HEK293 (cell line): ENCODE measurements at regions not wholly inside any gene's neighbourhood (a gene's known extent, or its start where the extent isn't known, plus 50 kb on each side); places are given as distances from the start of the nearest gene placed in this dataset.

Experiments
- ZBTB8A ChIP-seq: fragments of 450-650 bp; formaldehyde crosslinking; IDR thresholded peaks from 2 replicates; pipeline ENCODE4 v1.5.1; 2016; ENCODE audit warnings: missing biosample characterization, missing genetic modification characterization
- ZFP3 ChIP-seq: fragments of 450-650 bp; formaldehyde crosslinking; IDR thresholded peaks from 2 replicates; pipeline ENCODE4 v1.5.1; 2016; ENCODE audit warnings: low read depth, missing biosample characterization, missing genetic modification characterization
- ZNF174 ChIP-seq: fragments of 450-650 bp; formaldehyde crosslinking; IDR thresholded peaks from 2 replicates; pipeline ENCODE4 v1.5.0; 2017; ENCODE audit warnings: missing biosample characterization, mild to moderate bottlenecking, missing genetic modification characterization
- ZNF239 ChIP-seq: fragments of 450-650 bp; formaldehyde crosslinking; IDR thresholded peaks from 2 replicates; pipeline ENCODE4 v1.5.1; 2016; ENCODE audit warnings: missing biosample characterization, missing genetic modification characterization
- ZNF24 ChIP-seq: fragments of 450-650 bp; formaldehyde crosslinking; IDR thresholded peaks from 2 replicates; pipeline ENCODE4 v1.5.1; 2016; ENCODE audit warnings: missing biosample characterization, missing genetic modification characterization
- ZNF311 ChIP-seq: fragments of 450-650 bp; formaldehyde crosslinking; IDR thresholded peaks from 2 replicates; pipeline ENCODE4 v1.5.1; 2017; ENCODE audit warnings: missing biosample characterization, missing genetic modification characterization, borderline replicate concordance
- ZNF510 ChIP-seq: fragments of 450-650 bp; formaldehyde crosslinking; IDR thresholded peaks from 2 replicates; pipeline ENCODE4 v1.5.1; 2018; ENCODE audit warnings: mild to moderate bottlenecking, missing genetic modification characterization, missing biosample characterization; ENCODE audit not compliant: insufficient replicate concordance
- ZNF600 ChIP-seq: fragments of 450-650 bp; formaldehyde crosslinking; IDR thresholded peaks from 2 replicates; pipeline ENCODE4 v1.5.1; 2016; ENCODE audit warnings: missing biosample characterization, missing genetic modification characterization
- TF ChIP-seq, protein P1 (sequence below): fragments of 450-650 bp; formaldehyde crosslinking; IDR thresholded peaks from 2 replicates; pipeline ENCODE4 v1.5.1; 2016; ENCODE audit warnings: missing biosample characterization, missing genetic modification characterization
- TF ChIP-seq, protein P2 (sequence below): fragments of 450-650 bp; IDR thresholded peaks from 2 replicates; pipeline ENCODE4 v1.5.1; 2018; ENCODE audit warnings: missing biosample characterization, mild to moderate bottlenecking, missing genetic modification characterization
- TF ChIP-seq, protein P3 (sequence below): fragments of 450-650 bp; formaldehyde crosslinking; IDR thresholded peaks from 2 replicates; pipeline ENCODE4 v1.5.1; 2017; ENCODE audit warnings: missing biosample characterization, missing genetic modification characterization
- TF ChIP-seq, protein P4 (sequence below): fragments of 450-650 bp; formaldehyde crosslinking; IDR thresholded peaks from 2 replicates; pipeline ENCODE4 v1.5.1; 2016; ENCODE audit warnings: missing biosample characterization, missing genetic modification characterization
- TF ChIP-seq, protein P5 (sequence below): fragments of 450-650 bp; formaldehyde crosslinking; IDR thresholded peaks from 2 replicates; pipeline ENCODE4 v1.5.1; 2016; ENCODE audit warnings: missing biosample characterization, missing genetic modification characterization, borderline replicate concordance

DNA sequence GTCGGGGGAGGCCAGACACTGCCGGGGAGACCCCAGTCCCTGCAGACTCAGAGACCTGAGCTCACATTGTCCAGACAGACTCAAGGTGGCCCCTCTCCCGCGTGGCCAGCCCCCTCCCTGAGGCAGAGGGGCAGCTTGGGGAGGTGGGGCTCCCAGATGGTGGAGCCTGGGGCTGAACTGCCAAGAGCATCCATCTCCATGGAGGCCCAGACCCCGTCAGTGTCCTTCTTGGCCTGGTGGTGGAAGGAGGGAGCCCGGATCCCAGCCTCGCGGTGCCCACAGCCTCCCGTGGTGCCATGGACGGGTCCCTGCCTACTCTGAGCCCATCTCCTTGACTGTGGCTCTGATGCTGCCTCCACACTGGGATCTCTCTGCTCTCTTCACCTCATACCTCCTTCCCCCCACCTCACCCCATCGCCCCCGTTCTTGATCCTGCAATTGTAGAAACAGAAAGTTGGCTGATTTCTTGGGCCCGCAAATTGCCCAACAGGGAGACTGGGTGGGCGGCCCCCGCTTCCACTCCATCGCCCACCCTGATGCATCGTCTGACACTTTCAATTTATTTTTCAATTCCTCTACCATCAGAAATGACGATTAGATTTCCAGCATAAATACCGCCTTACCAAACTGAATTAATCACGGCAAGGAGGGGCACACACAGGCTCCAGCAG lies 348.9 kb downstream of the MATN1 start:
- TF ChIP-seq ZNF174 (tag by site-specific recombination) (no peak), ZNF510 (no peak), ZFP3 (tag by site-specific recombination) (no peak), ZNF239 (tag by site-specific recombination) (no peak), ZNF600 (tag by site-specific recombination) (no peak), ZNF24 (tag by site-specific recombination) (no peak), ZBTB8A (tag by site-specific recombination) (no peak), ZNF311 (tag by site-specific recombination) (no peak)
- TF ChIP-seq, protein P1, sequence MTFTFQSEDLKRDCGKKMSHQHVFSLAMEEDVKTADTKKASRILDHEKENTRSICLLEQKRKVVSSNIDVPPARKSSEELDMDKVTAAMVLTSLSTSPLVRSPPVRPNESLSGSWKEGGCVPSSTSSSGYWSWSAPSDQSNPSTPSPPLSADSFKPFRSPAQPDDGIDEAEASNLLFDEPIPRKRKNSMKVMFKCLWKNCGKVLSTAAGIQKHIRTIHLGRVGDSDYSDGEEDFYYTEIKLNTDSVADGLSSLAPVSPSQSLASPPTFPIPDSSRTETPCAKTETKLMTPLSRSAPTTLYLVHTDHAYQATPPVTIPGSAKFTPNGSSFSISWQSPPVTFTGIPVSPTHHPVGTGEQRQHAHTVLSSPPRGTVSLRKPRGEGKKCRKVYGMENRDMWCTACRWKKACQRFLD (tag by site-specific recombination), result no peak
- TF ChIP-seq, protein P2, sequence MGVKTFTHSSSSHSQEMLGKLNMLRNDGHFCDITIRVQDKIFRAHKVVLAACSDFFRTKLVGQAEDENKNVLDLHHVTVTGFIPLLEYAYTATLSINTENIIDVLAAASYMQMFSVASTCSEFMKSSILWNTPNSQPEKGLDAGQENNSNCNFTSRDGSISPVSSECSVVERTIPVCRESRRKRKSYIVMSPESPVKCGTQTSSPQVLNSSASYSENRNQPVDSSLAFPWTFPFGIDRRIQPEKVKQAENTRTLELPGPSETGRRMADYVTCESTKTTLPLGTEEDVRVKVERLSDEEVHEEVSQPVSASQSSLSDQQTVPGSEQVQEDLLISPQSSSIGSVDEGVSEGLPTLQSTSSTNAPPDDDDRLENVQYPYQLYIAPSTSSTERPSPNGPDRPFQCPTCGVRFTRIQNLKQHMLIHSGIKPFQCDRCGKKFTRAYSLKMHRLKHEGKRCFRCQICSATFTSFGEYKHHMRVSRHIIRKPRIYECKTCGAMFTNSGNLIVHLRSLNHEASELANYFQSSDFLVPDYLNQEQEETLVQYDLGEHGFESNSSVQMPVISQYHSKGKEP (tag by site-specific recombination), result no peak
- TF ChIP-seq, protein P3, sequence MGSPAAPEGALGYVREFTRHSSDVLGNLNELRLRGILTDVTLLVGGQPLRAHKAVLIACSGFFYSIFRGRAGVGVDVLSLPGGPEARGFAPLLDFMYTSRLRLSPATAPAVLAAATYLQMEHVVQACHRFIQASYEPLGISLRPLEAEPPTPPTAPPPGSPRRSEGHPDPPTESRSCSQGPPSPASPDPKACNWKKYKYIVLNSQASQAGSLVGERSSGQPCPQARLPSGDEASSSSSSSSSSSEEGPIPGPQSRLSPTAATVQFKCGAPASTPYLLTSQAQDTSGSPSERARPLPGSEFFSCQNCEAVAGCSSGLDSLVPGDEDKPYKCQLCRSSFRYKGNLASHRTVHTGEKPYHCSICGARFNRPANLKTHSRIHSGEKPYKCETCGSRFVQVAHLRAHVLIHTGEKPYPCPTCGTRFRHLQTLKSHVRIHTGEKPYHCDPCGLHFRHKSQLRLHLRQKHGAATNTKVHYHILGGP (tag by site-specific recombination), result no peak
- TF ChIP-seq, protein P4, sequence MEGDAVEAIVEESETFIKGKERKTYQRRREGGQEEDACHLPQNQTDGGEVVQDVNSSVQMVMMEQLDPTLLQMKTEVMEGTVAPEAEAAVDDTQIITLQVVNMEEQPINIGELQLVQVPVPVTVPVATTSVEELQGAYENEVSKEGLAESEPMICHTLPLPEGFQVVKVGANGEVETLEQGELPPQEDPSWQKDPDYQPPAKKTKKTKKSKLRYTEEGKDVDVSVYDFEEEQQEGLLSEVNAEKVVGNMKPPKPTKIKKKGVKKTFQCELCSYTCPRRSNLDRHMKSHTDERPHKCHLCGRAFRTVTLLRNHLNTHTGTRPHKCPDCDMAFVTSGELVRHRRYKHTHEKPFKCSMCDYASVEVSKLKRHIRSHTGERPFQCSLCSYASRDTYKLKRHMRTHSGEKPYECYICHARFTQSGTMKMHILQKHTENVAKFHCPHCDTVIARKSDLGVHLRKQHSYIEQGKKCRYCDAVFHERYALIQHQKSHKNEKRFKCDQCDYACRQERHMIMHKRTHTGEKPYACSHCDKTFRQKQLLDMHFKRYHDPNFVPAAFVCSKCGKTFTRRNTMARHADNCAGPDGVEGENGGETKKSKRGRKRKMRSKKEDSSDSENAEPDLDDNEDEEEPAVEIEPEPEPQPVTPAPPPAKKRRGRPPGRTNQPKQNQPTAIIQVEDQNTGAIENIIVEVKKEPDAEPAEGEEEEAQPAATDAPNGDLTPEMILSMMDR (tag by site-specific recombination), result no peak
- TF ChIP-seq, protein P5, sequence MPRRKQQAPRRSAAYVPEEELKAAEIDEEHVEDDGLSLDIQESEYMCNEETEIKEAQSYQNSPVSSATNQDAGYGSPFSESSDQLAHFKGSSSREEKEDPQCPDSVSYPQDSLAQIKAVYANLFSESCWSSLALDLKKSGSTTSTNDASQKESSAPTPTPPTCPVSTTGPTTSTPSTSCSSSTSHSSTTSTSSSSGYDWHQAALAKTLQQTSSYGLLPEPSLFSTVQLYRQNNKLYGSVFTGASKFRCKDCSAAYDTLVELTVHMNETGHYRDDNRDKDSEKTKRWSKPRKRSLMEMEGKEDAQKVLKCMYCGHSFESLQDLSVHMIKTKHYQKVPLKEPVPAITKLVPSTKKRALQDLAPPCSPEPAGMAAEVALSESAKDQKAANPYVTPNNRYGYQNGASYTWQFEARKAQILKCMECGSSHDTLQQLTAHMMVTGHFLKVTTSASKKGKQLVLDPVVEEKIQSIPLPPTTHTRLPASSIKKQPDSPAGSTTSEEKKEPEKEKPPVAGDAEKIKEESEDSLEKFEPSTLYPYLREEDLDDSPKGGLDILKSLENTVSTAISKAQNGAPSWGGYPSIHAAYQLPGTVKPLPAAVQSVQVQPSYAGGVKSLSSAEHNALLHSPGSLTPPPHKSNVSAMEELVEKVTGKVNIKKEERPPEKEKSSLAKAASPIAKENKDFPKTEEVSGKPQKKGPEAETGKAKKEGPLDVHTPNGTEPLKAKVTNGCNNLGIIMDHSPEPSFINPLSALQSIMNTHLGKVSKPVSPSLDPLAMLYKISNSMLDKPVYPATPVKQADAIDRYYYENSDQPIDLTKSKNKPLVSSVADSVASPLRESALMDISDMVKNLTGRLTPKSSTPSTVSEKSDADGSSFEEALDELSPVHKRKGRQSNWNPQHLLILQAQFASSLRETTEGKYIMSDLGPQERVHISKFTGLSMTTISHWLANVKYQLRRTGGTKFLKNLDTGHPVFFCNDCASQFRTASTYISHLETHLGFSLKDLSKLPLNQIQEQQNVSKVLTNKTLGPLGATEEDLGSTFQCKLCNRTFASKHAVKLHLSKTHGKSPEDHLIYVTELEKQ (tag by site-specific recombination), result no peak
